PC-3 (cell line): ENCODE measurements at regions not wholly inside any gene's neighbourhood (a gene's known extent, or its start where the extent isn't known, plus 50 kb on each side); places are given as distances from the start of the nearest gene placed in this dataset.

ENCODE experiments used
- ATAC-seq: fragments of 200-7000 bp; cut with Tn5 transposase; 2 replicates; pipeline ENCODE4 v1.9.1; 2020; ENCODE audit warnings: mild to moderate bottlenecking, moderate library complexity
- BruUV-seq: library from RNA; stranded (reverse); fragments of 400-500 nt; replicated peaks from 2 replicates; lab custom pipeline; 2021; lab: Mats Ljungman, UMichigan
- CTCF ChIA-PET: fragments of 300-600 bp; sonication (Branson Sonifier 250); formaldehyde crosslinking; loops from one replicate; lab custom pipeline; 2022; ENCODE audit warnings: antibody characterized with exemption; lab: Charles Lee
- POLR2A ChIA-PET: fragments of 300-600 bp; sonication (Branson Sonifier 250); formaldehyde crosslinking; loops from one replicate; lab custom pipeline; 2022; ENCODE audit warnings: antibody characterized with exemption; ENCODE audit not compliant: unreplicated experiment; lab: Charles Lee
- DNase-seq: peaks from one replicate; pipeline ENCODE4 v3.0.0-alpha.2; 2015
- H2AFZ ChIP-seq: fragments of 300-600 bp; sonication (generic); 2 replicates; pipeline ENCODE4 v1.6.0; 2016; ENCODE audit warnings: antibody characterized with exemption, low read length
- H3F3A ChIP-seq: fragments of 300-600 bp; sonication (generic); one replicate; pipeline ENCODE4 v1.6.0; 2017; ENCODE audit warnings: antibody characterized with exemption, low read length, control low read depth, mild to moderate bottlenecking; ENCODE audit not compliant: unreplicated experiment
- H3K27ac ChIP-seq: fragments of 300-600 bp; sonication (generic); 2 replicates; pipeline ENCODE4 v1.5.1; 2016; ENCODE audit warnings: mild to moderate bottlenecking, low read length
- H3K27me3 ChIP-seq: fragments of 300-600 bp; sonication (generic); 2 replicates; pipeline ENCODE4 v1.6.1; 2016; ENCODE audit warnings: low read length, mixed read lengths
- H3K36me3 ChIP-seq: fragments of 300-600 bp; sonication (generic); 2 replicates; pipeline ENCODE4 v1.6.1; 2016; ENCODE audit warnings: low read depth, mixed run types, low read length, mixed read lengths
- H3K4me1 ChIP-seq: fragments of 300-600 bp; sonication (generic); 2 replicates; pipeline ENCODE4 v1.5.1; 2016; ENCODE audit warnings: low read length; ENCODE audit not compliant: insufficient read depth
- H3K4me2 ChIP-seq: fragments of 300-600 bp; sonication (generic); 2 replicates; pipeline ENCODE4 v1.6.0; 2016; ENCODE audit warnings: low read length
- H3K4me3 ChIP-seq: fragments of 300-600 bp; sonication (generic); 2 replicates; pipeline ENCODE4 v1.5.1; 2016; ENCODE audit warnings: mild to moderate bottlenecking, low read length, mixed read lengths
- H3K79me2 ChIP-seq: fragments of 300-600 bp; sonication (generic); 2 replicates; pipeline ENCODE4 v1.6.1; 2017; ENCODE audit warnings: low read length, mixed read lengths
- H3K9ac ChIP-seq: fragments of 300-600 bp; sonication (generic); 2 replicates; pipeline ENCODE4 v1.6.0; 2016; ENCODE audit warnings: mild to moderate bottlenecking, low read length
- H3K9me2 ChIP-seq: fragments of 300-600 bp; sonication (generic); replicated peaks from 2 replicates; pipeline ENCODE4 v1.6.1; 2016; ENCODE audit warnings: mixed run types, low read length, mixed read lengths
- H3K9me3 ChIP-seq: fragments of 300-600 bp; sonication (generic); 2 replicates; pipeline ENCODE4 v1.6.1; 2016; ENCODE audit warnings: low read length, mixed read lengths
- H4K20me1 ChIP-seq: fragments of 300-600 bp; sonication (generic); 2 replicates; pipeline ENCODE4 v1.6.1; 2016; ENCODE audit warnings: low read length, mixed read lengths
- EZH2 ChIP-seq: fragments of 300-600 bp; sonication (generic); IDR thresholded peaks from one replicate; pipeline ENCODE4 v1.6.1; 2017; ENCODE audit warnings: antibody characterized with exemption, mild to moderate bottlenecking, low read length; ENCODE audit not compliant: unreplicated experiment
- EZH2phosphoT487 ChIP-seq: fragments of 300-600 bp; sonication (generic); IDR thresholded peaks from 2 replicates; pipeline ENCODE4 v1.6.1; 2018; ENCODE audit warnings: mild to moderate bottlenecking, antibody characterized with exemption, low read length, borderline replicate concordance
- intact Hi-C: fragments of 100-400 bp; cut with micrococcal nuclease; formaldehyde crosslinking; loops from 2 replicates; pipeline ENCODE4 v1.9.0; 2023
- TF ChIP-seq, protein P1 (sequence below): fragments of 300-600 bp; sonication (generic); conservative IDR thresholded peaks from 2 replicates; pipeline ENCODE4 v1.5.1; 2017; ENCODE audit warnings: antibody characterized with exemption, low read depth, mild to moderate bottlenecking, low read length

DNA sequence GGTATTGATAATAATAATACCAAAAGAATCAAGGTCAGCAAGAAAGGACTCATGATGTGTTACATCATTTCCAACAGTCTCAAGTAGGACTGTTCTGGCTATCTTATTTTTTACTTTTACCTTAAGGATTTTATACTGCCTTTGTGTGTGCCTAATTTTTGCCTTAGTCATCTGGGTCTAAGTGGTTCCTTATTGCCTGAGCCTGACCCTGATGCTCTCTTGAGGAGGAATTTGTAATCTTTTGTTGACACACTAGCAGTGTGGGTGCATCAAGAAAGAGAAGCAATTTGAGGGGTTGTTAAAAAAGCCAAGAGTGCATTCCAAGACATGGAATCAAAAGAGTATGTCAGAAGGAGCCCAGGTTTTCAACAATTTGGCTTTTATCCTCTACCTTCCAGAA is 59.3 kb downstream of the TMEM100 start:
- Histone ChIP-seq H3K79me2 (no peaks in the 10 kb centered on the region), H3K9me3 (no peaks in the 10 kb centered on the region), H2AFZ (no peak overlapping the region), H3K27ac (no peak overlapping the region), H3K4me2 (no peak overlapping the region), H4K20me1 (no peaks in the 10 kb centered on the region), H3K27me3 (peaks cover 97% of the 10 kb centered on the region), H3K4me3 (no peak overlapping the region), H3K4me1 (no peaks in the 10 kb centered on the region), H3K9me2 (no peaks in the 10 kb centered on the region), H3F3A (no peaks in the 10 kb centered on the region), H3K9ac (no peak overlapping the region), H3K36me3 (no peaks in the 10 kb centered on the region)
- TF ChIP-seq EZH2 (no peak), EZH2phosphoT487 (no peak)
- TF ChIP-seq, protein P1, sequence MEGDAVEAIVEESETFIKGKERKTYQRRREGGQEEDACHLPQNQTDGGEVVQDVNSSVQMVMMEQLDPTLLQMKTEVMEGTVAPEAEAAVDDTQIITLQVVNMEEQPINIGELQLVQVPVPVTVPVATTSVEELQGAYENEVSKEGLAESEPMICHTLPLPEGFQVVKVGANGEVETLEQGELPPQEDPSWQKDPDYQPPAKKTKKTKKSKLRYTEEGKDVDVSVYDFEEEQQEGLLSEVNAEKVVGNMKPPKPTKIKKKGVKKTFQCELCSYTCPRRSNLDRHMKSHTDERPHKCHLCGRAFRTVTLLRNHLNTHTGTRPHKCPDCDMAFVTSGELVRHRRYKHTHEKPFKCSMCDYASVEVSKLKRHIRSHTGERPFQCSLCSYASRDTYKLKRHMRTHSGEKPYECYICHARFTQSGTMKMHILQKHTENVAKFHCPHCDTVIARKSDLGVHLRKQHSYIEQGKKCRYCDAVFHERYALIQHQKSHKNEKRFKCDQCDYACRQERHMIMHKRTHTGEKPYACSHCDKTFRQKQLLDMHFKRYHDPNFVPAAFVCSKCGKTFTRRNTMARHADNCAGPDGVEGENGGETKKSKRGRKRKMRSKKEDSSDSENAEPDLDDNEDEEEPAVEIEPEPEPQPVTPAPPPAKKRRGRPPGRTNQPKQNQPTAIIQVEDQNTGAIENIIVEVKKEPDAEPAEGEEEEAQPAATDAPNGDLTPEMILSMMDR: no peak
- BruUV-seq: no TSS peak
- ChIA-PET POLR2A (no interaction called here), CTCF (no interaction called here)
- intact Hi-C loops: no loop called here
- DNase-seq (no peak), ATAC-seq (no peak)

DNA sequence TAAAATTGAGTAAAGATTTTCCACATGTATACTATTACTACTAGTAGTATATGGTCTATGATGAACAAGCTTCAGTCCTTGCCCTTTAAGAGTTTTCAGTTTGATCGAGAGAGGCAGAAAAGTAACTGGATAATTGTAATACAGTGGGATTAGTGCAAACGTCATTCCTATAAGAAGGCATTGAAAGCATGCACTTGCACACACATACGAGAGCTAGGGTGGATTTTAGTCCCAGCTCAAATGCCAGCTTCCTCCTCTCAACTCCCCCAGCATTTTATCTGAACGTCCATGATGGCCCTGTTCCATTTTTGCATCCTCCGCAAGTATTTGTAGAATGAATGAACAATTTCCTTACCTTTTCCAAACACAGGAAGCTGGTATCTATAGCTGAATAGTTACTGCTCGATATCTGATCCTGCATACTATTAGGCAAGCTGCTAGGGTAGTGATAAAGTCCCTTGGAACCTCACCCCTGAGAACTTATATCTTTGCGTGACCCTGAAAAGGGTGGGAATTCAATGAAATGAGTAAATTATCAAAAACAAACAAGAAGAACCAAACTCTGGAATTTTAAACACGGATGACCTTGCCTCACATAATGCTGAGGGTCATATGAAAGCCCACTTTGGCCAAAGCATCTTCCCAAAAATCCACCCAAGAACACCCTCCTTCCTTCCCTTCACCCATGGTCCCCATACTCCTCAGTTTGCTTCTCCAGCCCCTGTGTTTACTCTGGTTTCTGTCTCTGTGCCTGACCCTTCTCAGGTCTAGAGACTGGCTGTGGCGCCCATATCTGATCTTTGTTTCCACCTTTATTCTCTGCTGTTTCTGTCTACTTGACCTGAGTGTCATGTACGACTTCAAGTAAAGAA is 60.5 kb downstream of the TMEM100 start:
- ATAC-seq (no peak), DNase-seq (no peak)
- Histone ChIP-seq H3F3A (no peaks in the 10 kb centered on the region), H3K27ac (no peak overlapping the region), H3K9me2 (no peaks in the 10 kb centered on the region), H3K4me2 (no peak overlapping the region), H3K4me1 (no peaks in the 10 kb centered on the region), H3K9me3 (no peaks in the 10 kb centered on the region), H3K79me2 (no peaks in the 10 kb centered on the region), H3K27me3 (peaks cover 97% of the 10 kb centered on the region), H3K9ac (no peak overlapping the region), H2AFZ (no peak overlapping the region), H3K4me3 (no peak overlapping the region), H3K36me3 (no peaks in the 10 kb centered on the region), H4K20me1 (no peaks in the 10 kb centered on the region)
- CTCF ChIA-PET: no interaction called here
- no TSS peak for BruUV-seq
- TF ChIP-seq, protein P1: no peak
- TF ChIP-seq EZH2phosphoT487 (no peak), EZH2 (no peak)
- POLR2A ChIA-PET: no interaction called here
- intact Hi-C loops: no loop called here

- Histone ChIP-seq H3K9me3 (no peaks in the 10 kb centered on the region), H3K9ac (no peak overlapping the region), H3K79me2 (no peaks in the 10 kb centered on the region), H3K36me3 (no peaks in the 10 kb centered on the region), H3K27ac (no peak overlapping the region), H3F3A (no peaks in the 10 kb centered on the region), H3K4me2 (no peak overlapping the region), H3K4me1 (no peaks in the 10 kb centered on the region), H3K4me3 (no peak overlapping the region), H4K20me1 (no peaks in the 10 kb centered on the region), H2AFZ (no peak overlapping the region), H3K9me2 (no peaks in the 10 kb centered on the region), H3K27me3 (peaks cover 99% of the 10 kb centered on the region)
- intact Hi-C loops: no loop called here
- DNase-seq (no peak), ATAC-seq (no peak)
- TF ChIP-seq EZH2phosphoT487: no peak
- TF ChIP-seq, protein P1: no peak
- no peak for TF ChIP-seq EZH2
- POLR2A ChIA-PET: no interaction called here
- no TSS peak for BruUV-seq
- CTCF ChIA-PET: no interaction called here
Measured at GRCh38 chr17:55661256-55661758, 61.4 kb downstream of the TMEM100 start.
